ENCODE measurements at regions not wholly inside any gene's neighbourhood (a gene's known extent, or its start where the extent isn't known, plus 50 kb on each side); places are given as distances from the start of the nearest gene placed in this dataset.
"Not testable (repeated sequence)": the region's sequence is repeated elsewhere in the genome, so short reads cannot be mapped to it uniquely, and the experiment has no call there.

DNA sequence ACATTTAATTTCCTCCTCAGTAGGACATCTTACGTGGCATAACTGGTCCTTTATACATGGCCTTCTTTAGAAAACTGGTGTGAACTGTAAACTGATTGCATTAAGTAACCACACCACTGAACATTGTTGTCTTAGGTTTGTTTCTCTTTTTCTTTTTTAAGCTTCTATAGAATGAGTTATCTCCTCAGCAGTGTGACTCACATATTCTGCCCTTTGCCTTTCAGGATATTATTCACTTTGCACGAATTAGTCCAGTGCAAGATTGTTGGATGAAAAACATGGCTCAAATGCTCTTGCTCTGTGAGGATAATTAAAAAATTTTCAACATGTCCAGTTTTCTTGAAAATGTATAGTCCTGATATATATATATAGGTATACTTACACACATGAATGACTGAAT, 147.6 kb downstream of the KBTBD8 start:
- no peak for DNase-seq (ENCODE audit: extremely low read depth, low read depth, low spot score)

DNA sequence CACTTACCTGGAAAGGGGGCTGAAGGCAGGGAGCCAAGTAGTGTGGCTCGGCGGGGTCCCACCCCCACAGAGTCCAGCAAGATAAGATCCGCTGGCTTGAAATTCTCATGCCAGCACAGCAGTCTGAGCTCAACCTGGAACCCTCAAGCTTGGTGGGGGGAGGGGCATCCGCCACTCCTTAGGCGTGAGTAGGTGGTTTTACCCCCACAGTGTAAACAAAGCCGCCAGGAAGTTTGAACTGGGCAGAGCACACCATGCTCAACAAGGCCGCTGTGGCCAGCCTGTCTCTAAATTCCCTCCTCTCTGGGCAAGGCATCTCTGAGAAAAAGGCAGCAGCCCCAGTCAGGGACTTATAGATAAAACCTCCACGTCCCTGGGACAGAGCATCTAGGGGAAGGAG, 156.3 kb downstream of the KBTBD8 start:
- no peak for DNase-seq (ENCODE audit: extremely low read depth, low read depth, low spot score)

DNA sequence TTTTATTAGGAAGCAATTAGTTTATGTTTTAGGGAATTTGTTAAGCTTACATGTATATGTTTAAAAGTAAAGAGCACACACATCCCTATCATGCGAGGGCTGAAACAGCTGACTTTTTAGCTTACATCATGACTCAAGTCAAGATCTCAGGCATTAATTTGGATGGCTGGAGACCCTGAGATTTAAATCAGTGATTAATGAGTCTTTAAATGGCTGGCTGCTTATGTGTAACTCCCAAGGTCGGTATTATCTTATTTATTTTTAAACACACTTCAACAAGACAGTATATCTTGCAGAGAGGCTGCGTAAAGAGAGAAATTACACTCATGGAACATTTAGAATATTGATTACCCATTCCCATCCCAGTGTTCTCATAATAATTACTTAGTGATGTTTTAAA, 169.4 kb downstream of the KBTBD8 start:
- DNase-seq (ENCODE audit: extremely low read depth, low read depth, low spot score): no peak

DNA sequence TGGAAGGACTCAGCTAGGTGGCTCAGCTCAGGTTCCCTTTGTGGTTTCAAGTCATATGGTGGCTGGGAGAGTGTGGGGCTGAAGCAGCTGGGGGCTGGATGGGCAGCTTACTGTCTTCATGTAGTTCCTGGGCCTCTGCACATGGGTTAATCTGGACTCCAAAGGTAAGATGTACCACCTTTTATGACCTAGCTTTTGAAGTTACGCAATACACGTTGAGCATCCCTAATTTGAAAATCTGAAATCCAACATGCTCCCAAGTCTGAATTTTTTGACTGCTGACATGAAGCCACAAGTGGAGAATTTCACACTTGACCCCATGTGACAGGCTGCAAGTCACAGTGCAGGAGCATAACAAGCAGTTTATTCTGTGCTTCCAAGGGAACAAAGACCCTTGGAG, 173.7 kb downstream of the KBTBD8 start:
- no peak for DNase-seq (ENCODE audit: extremely low read depth, low read depth, low spot score)

DNA sequence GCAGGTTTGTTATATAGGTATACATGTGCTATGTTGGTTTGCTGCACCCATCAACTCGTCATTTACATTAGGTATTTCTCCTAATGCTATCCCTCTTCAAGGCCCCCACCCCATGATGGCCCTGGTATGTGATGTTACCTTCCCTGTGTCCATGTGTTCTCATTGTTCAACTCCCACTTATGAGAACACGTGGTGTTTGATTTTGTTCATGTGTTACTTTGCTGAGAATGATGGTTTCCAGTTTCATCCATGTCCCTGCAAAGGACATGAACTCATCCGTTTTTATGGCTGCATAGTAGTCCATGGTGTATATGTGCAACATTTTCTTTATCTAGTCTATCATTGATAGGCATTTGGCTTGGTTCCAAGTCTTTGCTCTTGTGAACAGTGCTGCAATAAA, 175.0 kb downstream of the KBTBD8 start:
- DNase-seq (ENCODE audit: extremely low read depth, low read depth, low spot score): not testable (repeated sequence)

DNA sequence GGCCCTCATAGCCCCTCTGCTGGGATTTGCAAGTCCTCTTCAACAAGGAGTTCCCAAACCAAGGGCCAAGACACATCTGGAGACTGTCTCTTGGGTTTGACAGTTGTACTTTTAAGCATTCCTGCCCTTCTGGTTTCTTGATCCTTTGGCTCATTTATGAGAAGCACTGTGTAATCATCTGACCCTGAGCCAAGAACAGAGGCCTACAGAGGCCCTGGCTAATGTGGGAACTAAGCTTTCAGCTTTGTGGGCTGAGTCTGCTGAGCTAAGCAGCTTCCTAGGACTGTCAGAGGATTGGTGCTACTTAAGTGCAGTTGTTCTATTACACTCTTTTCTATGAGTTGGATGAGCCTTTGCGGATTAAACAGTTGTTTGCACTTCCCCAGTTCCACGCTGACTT, 178.3 kb downstream of the KBTBD8 start:
- no peak for DNase-seq (ENCODE audit: extremely low read depth, low read depth, low spot score)

DNA sequence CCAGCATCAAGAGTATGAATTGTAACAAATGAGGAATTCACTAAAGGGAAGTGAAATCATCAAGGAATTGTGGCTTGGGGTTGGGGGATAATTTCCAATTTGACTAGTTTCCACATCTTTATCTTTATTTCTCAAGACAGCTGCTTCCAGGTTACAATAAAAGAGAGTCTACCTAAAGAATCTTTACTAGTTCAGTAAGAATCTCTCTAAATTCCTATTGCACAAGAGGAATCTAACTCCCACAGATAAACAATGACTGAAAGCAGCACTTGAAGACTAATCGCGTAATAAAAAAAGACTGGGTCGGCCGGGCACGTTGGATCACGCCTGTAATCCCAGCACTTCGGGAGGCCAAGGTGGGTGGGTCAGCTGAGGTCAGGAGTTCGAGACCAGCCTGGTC, 194.4 kb downstream of the KBTBD8 start:
- DNase-seq (ENCODE audit: extremely low read depth, low read depth, low spot score): no peak

DNA sequence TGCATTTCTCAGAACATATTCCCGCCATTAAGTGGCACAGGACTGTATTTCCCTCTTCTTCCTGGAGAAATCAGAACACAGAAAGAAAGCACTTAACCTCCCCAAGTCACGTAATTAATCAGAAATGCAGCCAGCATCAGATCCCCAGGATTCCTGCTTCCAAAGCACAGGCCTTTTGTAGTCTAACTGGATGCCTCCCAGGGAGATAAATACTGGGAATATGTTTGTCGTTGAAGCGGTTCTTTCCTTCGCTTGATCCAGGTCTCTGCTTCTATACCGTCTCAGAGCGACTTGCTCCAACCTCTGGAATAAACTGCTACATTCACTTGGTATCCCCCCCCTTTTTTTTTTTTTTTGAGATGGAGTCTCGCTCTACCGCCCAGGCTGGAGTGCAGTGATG, 198.6 kb downstream of the KBTBD8 start:
- no peak for DNase-seq (ENCODE audit: extremely low read depth, low read depth, low spot score)

DNA sequence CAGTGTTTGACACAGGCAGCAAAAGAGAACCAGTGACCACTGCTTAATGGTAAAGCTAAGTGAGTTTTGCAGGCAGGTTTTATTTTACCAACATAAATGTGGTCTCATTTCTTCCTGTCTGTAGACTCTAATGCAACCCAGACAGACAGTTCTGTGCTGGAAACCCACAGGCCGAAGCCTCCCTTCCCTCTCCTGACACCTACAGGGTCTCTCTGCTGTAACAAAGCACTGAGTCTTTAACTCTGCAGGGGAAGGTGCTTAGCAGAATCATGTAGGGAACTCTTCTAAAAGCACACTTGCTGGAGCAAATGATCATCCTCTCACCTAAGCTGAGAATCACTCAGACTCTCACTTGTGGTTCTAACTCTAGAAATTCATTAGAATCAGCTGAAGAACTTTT, 200.3 kb downstream of the KBTBD8 start:
- DNase-seq (ENCODE audit: extremely low read depth, low read depth, low spot score): no peak

DNA sequence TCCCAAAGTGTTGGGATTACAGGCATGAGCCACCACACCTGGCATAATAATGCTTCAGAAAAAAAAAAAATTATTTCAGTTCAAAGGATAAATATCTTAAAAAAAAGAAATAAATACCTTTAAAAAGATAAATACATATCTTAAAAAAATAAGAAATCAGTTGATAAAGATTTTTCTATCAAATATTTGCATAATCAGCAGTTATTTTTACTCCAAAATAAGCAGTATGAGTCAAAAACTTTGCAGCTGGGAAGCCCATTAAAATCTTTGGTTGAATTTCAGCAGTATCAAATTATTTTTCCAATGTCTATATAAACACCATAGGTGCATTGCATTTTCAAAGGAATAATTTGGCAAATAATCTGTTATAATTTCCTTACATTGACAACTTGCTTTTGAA, 202.5 kb downstream of the KBTBD8 start:
- DNase-seq (ENCODE audit: extremely low read depth, low read depth, low spot score): no peak

DNA sequence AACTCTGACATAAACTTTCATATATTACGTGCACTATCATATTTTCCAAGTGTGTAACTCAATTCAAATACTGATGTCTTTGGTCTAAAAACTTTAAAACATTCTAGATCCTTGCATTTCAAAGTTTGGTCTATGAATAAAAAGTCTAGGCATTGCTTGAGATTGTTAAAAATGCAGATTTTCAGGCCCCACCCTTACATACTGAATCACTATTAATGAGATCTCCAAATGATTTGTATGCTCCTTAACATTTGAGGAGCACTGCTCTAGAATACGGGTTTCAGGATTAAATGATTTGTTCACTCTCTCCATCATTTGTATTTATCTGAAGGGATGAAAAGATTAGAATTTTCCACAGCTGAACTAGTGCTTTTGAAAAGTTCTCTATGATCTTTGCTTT, 202.9 kb downstream of the KBTBD8 start:
- no peak for DNase-seq (ENCODE audit: extremely low read depth, low read depth, low spot score)

DNA sequence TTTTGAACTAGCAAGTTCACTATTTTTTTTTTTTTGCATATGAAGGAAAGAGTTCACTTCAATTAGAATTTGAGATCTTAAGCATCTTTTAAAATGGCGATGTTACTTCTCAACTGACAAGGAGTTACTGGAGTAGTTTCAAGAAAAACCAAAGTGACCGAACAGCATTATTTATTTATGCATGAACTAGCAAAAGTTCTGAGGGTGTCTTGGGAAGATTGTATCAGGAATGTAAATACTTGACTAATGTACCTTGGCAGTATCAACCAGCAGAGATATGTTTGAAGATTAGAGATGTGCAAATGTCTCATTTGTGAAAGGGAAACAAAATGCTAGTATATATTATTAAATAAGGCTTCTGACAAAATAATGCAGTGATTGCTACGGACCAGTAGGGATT, 203.9 kb downstream of the KBTBD8 start:
- no peak for DNase-seq (ENCODE audit: extremely low read depth, low read depth, low spot score)

DNA sequence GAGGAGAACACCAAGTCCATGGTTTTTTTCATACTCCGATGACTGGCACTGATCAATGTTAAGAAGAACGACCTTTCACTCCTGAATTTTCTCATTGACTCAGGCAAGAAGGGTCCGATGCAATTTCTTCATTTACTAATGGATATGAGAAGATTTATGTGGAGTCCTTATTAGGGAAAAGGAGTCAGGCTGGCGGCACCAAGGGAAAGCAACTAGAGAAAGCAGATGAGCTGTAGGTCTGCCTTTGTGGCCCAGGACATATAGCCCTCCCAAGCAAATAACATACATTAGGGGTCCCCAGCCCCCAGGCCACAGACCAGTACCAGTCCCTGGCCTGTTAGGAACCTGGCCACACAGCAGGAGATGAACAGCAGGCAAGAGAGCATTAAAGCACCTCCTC, 206.8 kb downstream of the KBTBD8 start:
- DNase-seq (ENCODE audit: extremely low read depth, low read depth, low spot score): no peak

DNA sequence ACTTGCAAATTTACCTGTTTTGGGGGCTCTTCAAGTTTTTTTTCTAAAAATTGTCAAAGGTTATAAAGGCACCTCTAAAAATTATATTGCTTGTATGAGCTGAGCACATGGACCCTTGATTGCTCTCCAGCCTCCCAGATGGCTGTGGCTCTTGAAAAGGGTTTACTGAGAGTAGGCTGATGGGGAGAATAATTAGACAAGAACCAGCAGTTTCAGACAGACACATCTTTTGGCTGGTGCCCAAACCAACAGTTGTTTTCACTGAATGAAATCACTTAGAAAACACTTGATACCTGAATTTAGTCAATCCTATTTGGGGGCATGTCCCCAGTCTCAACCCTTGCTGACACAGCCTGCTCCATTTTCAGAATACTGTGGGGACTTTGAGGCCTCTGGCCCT, 217.6 kb downstream of the KBTBD8 start:
- DNase-seq (ENCODE audit: extremely low read depth, low read depth, low spot score): no peak

DNA sequence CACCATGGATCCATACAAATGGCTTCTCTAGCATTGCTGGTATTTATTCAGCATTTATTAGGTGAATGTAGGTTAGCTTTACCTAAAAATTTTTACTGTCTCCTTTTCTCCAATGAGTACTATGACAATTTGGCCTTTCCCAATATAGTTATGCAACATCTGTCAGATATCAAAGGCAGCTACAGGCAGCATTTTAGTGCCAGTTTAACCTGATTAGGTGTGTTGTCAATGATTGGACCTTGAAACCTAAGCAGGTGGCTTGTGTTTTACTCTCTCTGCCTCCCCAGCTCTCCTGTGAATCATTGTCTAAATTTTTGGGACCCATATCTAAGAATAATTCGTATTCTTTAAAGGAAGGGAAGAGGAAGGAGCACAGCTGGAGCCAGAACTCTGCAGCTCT, 228.9 kb downstream of the KBTBD8 start:
- DNase-seq (ENCODE audit: extremely low read depth, low read depth, low spot score): no peak

DNA sequence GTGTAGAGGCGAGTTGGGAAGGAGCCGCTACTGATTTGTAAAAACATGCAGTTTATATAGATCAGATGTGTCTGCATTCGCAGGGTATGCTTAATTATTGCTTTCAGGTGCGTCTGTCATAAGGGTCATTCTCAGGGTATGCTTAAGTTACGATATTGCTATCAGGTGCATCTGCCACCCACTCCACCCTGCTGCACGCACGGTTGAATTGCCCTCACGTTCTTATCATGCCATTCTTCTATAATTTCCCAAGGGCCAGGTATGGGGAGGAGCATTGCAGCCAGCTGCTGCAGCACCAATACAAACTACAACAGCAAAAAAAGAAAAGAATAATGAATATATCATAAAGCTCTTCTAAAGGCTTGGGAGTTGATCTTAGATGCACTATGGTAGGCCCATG, 230.0 kb downstream of the KBTBD8 start:
- no peak for DNase-seq (ENCODE audit: extremely low read depth, low read depth, low spot score)

DNA sequence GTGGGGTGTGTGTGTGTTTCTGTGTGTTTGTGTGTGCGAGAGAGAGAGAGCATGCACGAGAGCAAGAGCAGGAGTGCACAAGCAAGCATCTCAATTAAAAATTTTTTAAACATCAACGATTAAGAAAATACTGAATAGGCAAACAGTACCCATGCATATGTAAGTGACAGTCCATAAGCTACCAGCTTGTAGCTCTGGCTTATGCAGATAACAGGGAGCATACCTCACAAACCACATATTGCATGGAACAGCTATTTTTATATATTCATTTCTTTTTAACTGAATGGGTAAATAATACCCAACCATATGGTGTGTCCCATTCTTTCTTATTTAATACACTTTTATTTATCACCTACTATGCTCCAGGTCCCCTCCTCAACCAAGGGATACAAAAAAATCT, 234.5 kb downstream of the KBTBD8 start:
- no peak for DNase-seq (ENCODE audit: extremely low read depth, low read depth, low spot score)

DNA sequence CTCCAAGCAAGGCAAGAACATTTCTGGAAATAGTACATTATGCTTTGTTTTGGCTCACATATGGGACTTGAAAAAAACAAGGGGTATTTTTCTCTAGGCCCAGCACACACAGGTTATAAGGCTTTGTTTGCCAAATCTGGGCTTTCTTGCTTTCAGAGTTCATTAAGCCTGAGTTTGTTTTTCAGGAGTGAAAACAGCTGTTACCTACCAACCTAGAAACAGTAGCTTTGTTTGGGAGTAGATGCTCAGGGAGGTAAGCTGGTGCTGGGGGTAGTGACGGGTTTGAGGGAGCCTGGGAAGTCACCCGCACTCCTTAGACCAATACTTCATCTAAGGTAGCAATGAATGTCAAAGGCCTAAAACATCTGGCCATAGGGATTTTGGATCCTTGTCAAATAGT, 241.2 kb downstream of the KBTBD8 start:
- DNase-seq (ENCODE audit: extremely low read depth, low read depth, low spot score): no peak

DNA sequence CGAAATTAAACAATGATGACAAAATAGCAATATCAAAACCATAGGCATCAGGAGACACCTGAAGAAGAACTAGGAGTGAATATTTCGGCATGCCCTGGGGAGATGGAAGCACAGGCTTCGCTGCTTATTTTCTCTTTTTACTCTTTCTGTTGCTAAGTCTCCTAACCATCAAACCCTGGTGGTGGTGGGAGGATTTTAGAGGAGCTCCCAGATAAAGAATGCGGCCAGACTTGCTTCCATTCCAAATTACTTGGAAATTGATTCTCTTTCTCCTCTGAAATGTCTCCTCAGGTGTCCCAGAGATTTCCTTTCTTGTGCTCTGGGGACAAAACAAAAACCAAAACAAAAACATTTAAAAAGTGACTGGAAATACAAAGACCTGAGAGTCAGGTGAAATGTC, 243.0 kb downstream of the KBTBD8 start:
- no peak for DNase-seq (ENCODE audit: extremely low read depth, low read depth, low spot score)

DNA sequence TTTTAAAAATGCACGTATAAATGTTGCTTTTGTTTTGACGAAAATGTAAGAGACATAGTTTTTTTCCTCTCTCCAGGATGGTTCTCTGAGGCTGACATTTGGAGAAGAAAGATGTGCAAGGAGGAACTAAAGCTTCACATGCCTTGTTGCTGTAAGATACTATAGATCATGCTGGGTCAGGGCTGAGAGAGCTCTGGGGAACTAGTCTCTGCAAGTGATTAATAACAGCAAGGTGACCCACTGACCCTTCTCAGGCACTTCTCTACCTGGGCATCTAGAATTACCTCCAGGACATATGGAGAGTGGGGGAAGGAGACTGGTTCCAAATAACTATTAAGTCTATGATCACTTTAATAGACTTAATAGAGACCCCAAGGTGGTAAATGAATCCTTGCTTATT, 246.0 kb downstream of the KBTBD8 start:
- DNase-seq (ENCODE audit: extremely low read depth, low read depth, low spot score): no peak

DNA sequence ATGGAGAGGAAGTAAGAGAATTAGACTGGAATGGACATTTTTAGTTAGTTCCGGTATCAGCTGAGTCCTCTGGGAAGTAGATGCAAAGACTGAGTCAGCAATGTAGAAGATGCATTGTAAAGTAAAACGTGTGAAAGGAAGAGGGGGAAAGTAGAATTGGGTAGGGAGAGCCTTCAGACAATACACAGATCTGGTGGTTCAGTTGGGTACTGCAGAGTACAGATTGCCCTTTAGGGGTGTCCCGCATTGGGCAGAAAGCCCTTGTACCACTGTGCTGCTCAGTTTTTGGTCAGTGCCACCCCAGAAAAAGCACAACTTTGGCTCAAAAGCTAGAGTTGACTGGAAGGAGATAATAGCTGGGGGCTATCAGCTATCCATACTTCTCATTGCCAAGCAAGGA, 247.4 kb downstream of the KBTBD8 start:
- DNase-seq (ENCODE audit: extremely low read depth, low read depth, low spot score): no peak

DNA sequence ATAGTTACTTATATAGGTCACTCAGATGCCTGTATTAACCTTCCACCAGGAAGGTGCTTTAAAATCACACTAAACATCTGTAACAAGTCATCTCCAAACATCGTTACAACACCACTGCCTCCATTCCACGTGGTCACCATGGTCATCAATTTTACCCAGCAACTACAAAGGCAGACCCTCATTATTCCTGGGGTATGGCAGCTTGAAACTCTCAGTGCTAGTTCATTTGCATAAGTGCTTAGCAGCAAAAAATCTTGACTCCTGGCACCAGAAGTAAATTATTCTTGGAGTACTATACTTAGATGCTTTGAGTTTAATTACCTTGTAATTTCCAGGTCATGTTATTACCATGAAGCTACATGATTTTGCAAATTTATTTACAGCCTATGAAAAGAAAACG, 250.6 kb downstream of the KBTBD8 start:
- no peak for DNase-seq (ENCODE audit: extremely low read depth, low read depth, low spot score)

DNA sequence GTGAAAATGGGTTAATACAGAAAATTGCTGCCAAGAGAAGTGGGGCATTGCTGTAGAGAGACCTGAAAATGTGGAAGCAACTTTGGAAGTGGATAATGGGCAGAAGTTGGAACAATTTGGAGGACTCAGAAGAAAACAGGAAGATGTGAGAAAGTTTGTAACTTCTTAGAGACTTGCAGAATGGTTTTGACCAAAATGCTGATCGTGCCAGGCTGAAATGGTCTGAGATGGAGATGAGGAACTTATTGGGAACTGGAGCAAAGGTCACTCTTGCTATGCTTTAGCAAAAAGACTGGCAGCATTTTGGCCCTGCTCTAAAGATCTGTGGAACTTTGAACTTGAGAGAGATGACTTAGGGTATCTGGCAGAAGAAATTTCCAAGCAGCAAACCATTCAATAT, 254.8 kb downstream of the KBTBD8 start:
- not testable (repeated sequence) for DNase-seq (ENCODE audit: extremely low read depth, low read depth, low spot score)

DNA sequence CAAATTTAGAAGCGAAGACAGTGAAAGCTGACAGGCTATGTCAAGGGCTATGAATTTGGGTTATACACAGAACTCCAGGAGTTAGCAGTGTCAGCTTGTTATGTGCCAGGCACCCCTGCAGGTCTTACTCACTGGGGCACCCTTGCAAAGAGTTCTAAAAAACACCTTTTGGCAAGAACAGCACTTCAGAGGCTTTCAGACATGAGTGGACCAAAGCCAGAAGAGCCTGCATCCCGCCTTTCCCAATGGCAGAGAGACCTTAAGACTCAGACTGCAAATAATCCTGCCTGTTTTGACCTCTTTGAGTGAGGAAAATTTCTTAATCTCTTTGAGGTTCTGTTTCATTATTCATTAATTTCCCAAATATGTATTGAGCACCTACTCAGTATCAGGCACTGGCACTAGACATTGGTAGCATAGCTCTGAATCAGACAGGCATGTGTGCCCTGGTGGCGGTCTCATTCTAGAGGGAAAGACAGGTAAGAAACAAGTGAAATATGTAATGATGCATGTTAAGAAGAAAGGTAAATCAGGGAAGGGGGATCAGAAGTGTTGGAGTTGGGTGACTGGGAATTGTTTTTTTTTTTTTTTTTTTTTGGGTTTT, 280.0 kb downstream of the KBTBD8 start:
- no peak for DNase-seq (ENCODE audit: extremely low read depth, low read depth, low spot score)

All from glomerular endothelial cell (primary cell).